ENCODE measurements at regions not wholly inside any gene's neighbourhood (a gene's known extent, or its start where the extent isn't known, plus 50 kb on each side); places are given as distances from the start of the nearest gene placed in this dataset.

GRCh38 chr4:23361453-23361852 is 528.4 kb downstream of the PPARGC1A start:
- H3K36me3 ChIP-seq (ENCODE audit: insufficient read depth, low read length), result no peaks in the 10 kb centered on the region
- H3K4me3 ChIP-seq, result no peak overlapping the region
- no peak for TF ChIP-seq POLR2AphosphoS5 (IDR thresholded peaks at IDR 0.05; ENCODE audit: borderline replicate concordance, low read depth, low read length)
- no peak for TF ChIP-seq EZH2 (IDR thresholded peaks at IDR 0.05)
- no peak for TF ChIP-seq FOXP2 (optimal IDR thresholded peaks at IDR 0.05; ENCODE audit: control extremely low read depth, extremely low read length, insufficient read depth)
- no peak overlapping the region for H3K27ac ChIP-seq
- no peaks in the 10 kb centered on the region for H3K9me3 ChIP-seq (ENCODE audit: low read depth, low read length)
- no peak for DNase-seq (ENCODE audit: low read depth, low spot score)
- H3K9ac ChIP-seq (ENCODE audit: insufficient read length), result no peak overlapping the region

DNA sequence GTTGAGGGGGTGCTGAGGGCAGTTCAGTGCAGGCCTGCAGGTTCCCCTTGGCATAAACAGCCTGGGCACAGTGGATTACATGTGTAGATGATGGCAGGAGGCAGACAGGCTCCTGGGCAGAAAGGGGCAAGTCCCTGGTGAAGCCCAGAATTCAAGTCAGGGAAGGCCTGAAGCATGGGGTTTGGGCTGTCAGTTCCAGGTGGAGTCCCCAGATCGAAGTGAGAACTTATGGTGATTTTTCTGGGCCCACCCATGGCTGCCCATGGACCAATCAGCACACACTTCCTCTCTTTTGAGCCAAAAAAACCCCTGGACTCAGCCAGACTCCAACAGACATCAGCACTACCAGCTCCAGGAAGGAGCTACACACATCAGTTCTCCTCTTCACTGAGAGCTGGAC is 529.1 kb downstream of the PPARGC1A start:
- TF ChIP-seq POLR2AphosphoS5 (IDR thresholded peaks at IDR 0.05; ENCODE audit: borderline replicate concordance, low read depth, low read length) (no peak), EZH2 (IDR thresholded peaks at IDR 0.05) (no peak), FOXP2 (optimal IDR thresholded peaks at IDR 0.05; ENCODE audit: control extremely low read depth, extremely low read length, insufficient read depth) (no peak)
- Histone ChIP-seq H3K9ac (ENCODE audit: insufficient read length) (no peak overlapping the region), H3K36me3 (ENCODE audit: insufficient read depth, low read length) (no peaks in the 10 kb centered on the region), H3K4me3 (no peak overlapping the region), H3K9me3 (ENCODE audit: low read depth, low read length) (no peaks in the 10 kb centered on the region), H3K27ac (no peak overlapping the region)
- no peak for DNase-seq (ENCODE audit: low read depth, low spot score)

GRCh38 chr4:23355258-23355657 is 534.6 kb downstream of the PPARGC1A start:
- no peak for DNase-seq (ENCODE audit: low read depth, low spot score)
- H3K9me3 ChIP-seq (ENCODE audit: low read depth, low read length), result no peaks in the 10 kb centered on the region
- H3K36me3 ChIP-seq (ENCODE audit: insufficient read depth, low read length), result no peaks in the 10 kb centered on the region
- H3K4me3 ChIP-seq, result no peak overlapping the region
- no peak overlapping the region for H3K9ac ChIP-seq (ENCODE audit: insufficient read length)
- TF ChIP-seq EZH2 (IDR thresholded peaks at IDR 0.05) (no peak), FOXP2 (optimal IDR thresholded peaks at IDR 0.05; ENCODE audit: control extremely low read depth, extremely low read length, insufficient read depth) (no peak), POLR2AphosphoS5 (IDR thresholded peaks at IDR 0.05; ENCODE audit: borderline replicate concordance, low read depth, low read length) (no peak)
- H3K27ac ChIP-seq, result peak overlapping the region; percentile 50

DNA sequence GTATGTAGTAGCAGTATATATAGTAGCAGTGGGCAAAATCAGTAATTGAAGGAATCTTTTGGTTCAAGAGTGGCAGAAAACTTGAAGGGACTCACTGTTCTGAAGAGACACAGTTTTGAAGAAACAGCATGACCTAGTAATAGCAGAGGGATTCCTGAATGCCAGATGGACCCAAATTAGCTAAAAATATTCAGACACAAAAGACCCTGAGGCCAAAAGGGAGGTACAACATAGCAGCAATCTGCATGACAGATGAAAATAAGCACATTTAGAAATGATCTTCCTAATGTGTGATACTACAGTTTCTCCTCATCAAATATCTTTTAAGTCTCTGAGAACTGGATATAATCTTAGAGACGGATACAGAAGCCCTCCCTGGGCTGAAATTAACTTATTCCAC is 536.6 kb downstream of the PPARGC1A start:
- no peak for DNase-seq (ENCODE audit: low read depth, low spot score)
- TF ChIP-seq FOXP2 (optimal IDR thresholded peaks at IDR 0.05; ENCODE audit: control extremely low read depth, extremely low read length, insufficient read depth), result no peak
- H3K9ac ChIP-seq (ENCODE audit: insufficient read length), result no peak overlapping the region
- H3K4me3 ChIP-seq, result no peak overlapping the region
- no peaks in the 10 kb centered on the region for H3K9me3 ChIP-seq (ENCODE audit: low read depth, low read length)
- no peaks in the 10 kb centered on the region for H3K36me3 ChIP-seq (ENCODE audit: insufficient read depth, low read length)
- peak overlapping the region; percentile 42; the same call in 1 of the 2 replicates for H3K27ac ChIP-seq

- H3K9me3 ChIP-seq (ENCODE audit: low read depth, low read length), result no peaks in the 10 kb centered on the region
- no peaks in the 10 kb centered on the region for H3K36me3 ChIP-seq (ENCODE audit: insufficient read depth, low read length)
- H3K4me3 ChIP-seq, result no peak overlapping the region
- DNase-seq (ENCODE audit: low read depth, low spot score), result no peak
- H3K9ac ChIP-seq (ENCODE audit: insufficient read length), result no peak overlapping the region
- H3K27ac ChIP-seq, result no peak overlapping the region
- TF ChIP-seq FOXP2 (optimal IDR thresholded peaks at IDR 0.05; ENCODE audit: control extremely low read depth, extremely low read length, insufficient read depth) (no peak), EZH2 (IDR thresholded peaks at IDR 0.05) (no peak)
These were observed 540.9 kb downstream of the PPARGC1A start for GRCh38 chr4:23348789-23349498.

DNA sequence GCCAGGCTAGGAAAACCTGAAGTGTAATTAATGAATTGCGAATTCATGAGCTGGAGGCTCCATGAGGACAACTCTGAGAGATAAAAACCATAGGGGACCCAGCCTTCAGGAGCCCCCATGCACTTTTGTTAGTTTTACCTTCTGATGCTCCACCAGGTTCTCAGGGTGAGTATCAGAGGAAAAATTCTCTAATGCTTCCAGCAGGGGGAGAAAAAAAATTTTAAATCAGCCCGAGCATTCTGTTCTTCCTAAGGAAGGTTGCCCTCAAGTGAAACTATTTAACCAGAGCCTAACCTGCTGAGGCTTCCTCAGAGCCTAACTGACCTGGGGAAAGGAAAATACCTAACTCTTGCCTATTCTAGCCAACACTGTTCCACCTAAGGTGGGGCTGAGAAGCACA is 552.6 kb downstream of the PPARGC1A start:
- no peak for DNase-seq (ENCODE audit: low read depth, low spot score)
- Histone ChIP-seq H3K9me3 (ENCODE audit: low read depth, low read length) (no peaks in the 10 kb centered on the region), H3K36me3 (ENCODE audit: insufficient read depth, low read length) (no peaks in the 10 kb centered on the region), H3K9ac (ENCODE audit: insufficient read length) (no peak overlapping the region), H3K4me3 (no peak overlapping the region), H3K27ac (no peak overlapping the region)
- TF ChIP-seq EZH2 (IDR thresholded peaks at IDR 0.05) (no peak), POLR2AphosphoS5 (IDR thresholded peaks at IDR 0.05; ENCODE audit: borderline replicate concordance, low read depth, low read length) (no peak), FOXP2 (optimal IDR thresholded peaks at IDR 0.05; ENCODE audit: control extremely low read depth, extremely low read length, insufficient read depth) (no peak)

- peak; percentile 83 for DNase-seq (ENCODE audit: low read depth, low spot score)
- TF ChIP-seq EZH2 (IDR thresholded peaks at IDR 0.05) (no peak), FOXP2 (optimal IDR thresholded peaks at IDR 0.05; ENCODE audit: control extremely low read depth, extremely low read length, insufficient read depth) (no peak), POLR2AphosphoS5 (IDR thresholded peaks at IDR 0.05; ENCODE audit: borderline replicate concordance, low read depth, low read length) (no peak)
- no peak overlapping the region for H3K4me3 ChIP-seq
- H3K9me3 ChIP-seq (ENCODE audit: low read depth, low read length), result no peaks in the 10 kb centered on the region
- peak overlapping the region; percentile 76 for H3K27ac ChIP-seq
- H3K9ac ChIP-seq (ENCODE audit: insufficient read length), result no peak overlapping the region
- no peaks in the 10 kb centered on the region for H3K36me3 ChIP-seq (ENCODE audit: insufficient read depth, low read length)
These were observed 555.6 kb downstream of the PPARGC1A start for GRCh38 chr4:23333946-23334878.

DNA sequence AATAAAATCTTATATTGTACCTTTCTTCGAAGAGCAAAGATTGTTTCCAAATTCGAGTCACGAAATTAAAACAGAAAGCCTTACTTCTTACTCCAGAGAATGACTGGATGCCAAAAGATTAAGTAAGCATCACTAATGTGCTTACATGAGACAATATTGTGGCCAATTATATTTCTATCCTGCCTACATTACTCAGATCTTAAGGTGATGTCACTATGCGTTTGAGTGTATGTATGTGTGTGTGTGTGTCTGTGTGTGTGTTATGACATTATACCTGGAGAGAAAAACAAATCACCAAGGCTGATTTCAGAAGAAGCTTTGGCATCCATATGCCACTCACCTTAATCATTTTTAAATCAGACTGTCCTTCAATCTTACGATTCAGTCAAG is 556.3 kb downstream of the PPARGC1A start:
- H3K36me3 ChIP-seq (ENCODE audit: insufficient read depth, low read length), result no peaks in the 10 kb centered on the region
- no peaks in the 10 kb centered on the region for H3K9me3 ChIP-seq (ENCODE audit: low read depth, low read length)
- no peak overlapping the region for H3K9ac ChIP-seq (ENCODE audit: insufficient read length)
- TF ChIP-seq EZH2 (IDR thresholded peaks at IDR 0.05) (no peak), FOXP2 (optimal IDR thresholded peaks at IDR 0.05; ENCODE audit: control extremely low read depth, extremely low read length, insufficient read depth) (no peak), POLR2AphosphoS5 (IDR thresholded peaks at IDR 0.05; ENCODE audit: borderline replicate concordance, low read depth, low read length) (no peak)
- DNase-seq (ENCODE audit: low read depth, low spot score), result peak; percentile 22
- no peak overlapping the region for H3K27ac ChIP-seq
- H3K4me3 ChIP-seq, result no peak overlapping the region
